Breast epithelium (tissue), 4 donors: ENCODE measurements at regions not wholly inside any gene's neighbourhood (a gene's known extent, or its start where the extent isn't known, plus 50 kb on each side); places are given as distances from the start of the nearest gene placed in this dataset.

Experiments used
- DNase-seq, 2 donors: peaks; one replicate each; pipeline ENCODE4 v3.0.0-alpha.2; 2019; ENCODE audit warnings: low spot score in 2 of 2
- H3K27ac ChIP-seq, 2 donors: fragments of 200-600 bp; sonication (generic) in 1 of 2; one replicate each; pipeline ENCODE4 v1.5.1; 2016 to 2019; ENCODE audit warnings: mild to moderate bottlenecking in 1 of 2
- H3K27me3 ChIP-seq, 2 donors: fragments of 200-600 bp; sonication (generic) in 1 of 2; one replicate each; pipeline versions ENCODE4 v1.5.1 to v1.6.0; 2017 to 2019; ENCODE audit warnings: control low read depth in 1 of 2, mild to moderate bottlenecking in 1 of 2
- H3K36me3 ChIP-seq: fragments of 200-600 bp; one replicate; pipeline ENCODE4 v1.5.1; 2019
- H3K4me1 ChIP-seq, 2 donors: fragments of 200-600 bp; sonication (generic); one replicate each; pipeline ENCODE4 v1.5.1; 2016 to 2019; ENCODE audit warnings: control low read depth in 1 of 2
- H3K4me3 ChIP-seq, 3 donors: fragments of 200-600 bp; sonication (generic); 1 replicate in 2 of 3; 2 replicates in 1 of 3; pipeline ENCODE4 v1.5.1; 2016 to 2019; ENCODE audit warnings: mild to moderate bottlenecking in 3 of 3, moderate library complexity in 2 of 3
- H3K9me3 ChIP-seq, 2 donors: fragments of 200-600 bp; sonication (generic) in 1 of 2; one replicate each; pipeline ENCODE4 v1.5.1; 2016 to 2019; ENCODE audit warnings: control low read depth in 1 of 2
- POLR2A ChIP-seq: fragments of 450-650 bp; IDR thresholded peaks from one replicate; pipeline ENCODE4 v1.6.1; 2016; ENCODE audit warnings: antibody characterized with exemption, mild to moderate bottlenecking, moderate library complexity
- POLR2AphosphoS5 ChIP-seq, 3 donors: sonication (generic); formaldehyde crosslinking; IDR thresholded peaks; one replicate each; pipeline ENCODE4 v1.6.1; 2017; ENCODE audit warnings: antibody characterized with exemption in 3 of 3
- intact Hi-C: fragments of 100-400 bp; cut with DNase I; formaldehyde crosslinking; loops from one replicate; pipeline ENCODE4 v1.15.1; 2023; ENCODE audit warnings: low total_unique reads
- TF ChIP-seq, protein P1 (sequence below), 3 donors: fragments of 450-650 bp; IDR thresholded peaks; one replicate each; pipeline ENCODE4 v1.5.1; 2016 to 2017; ENCODE audit warnings: antibody characterized with exemption in 3 of 3, mild to moderate bottlenecking in 3 of 3, moderate library complexity in 3 of 3

DNA sequence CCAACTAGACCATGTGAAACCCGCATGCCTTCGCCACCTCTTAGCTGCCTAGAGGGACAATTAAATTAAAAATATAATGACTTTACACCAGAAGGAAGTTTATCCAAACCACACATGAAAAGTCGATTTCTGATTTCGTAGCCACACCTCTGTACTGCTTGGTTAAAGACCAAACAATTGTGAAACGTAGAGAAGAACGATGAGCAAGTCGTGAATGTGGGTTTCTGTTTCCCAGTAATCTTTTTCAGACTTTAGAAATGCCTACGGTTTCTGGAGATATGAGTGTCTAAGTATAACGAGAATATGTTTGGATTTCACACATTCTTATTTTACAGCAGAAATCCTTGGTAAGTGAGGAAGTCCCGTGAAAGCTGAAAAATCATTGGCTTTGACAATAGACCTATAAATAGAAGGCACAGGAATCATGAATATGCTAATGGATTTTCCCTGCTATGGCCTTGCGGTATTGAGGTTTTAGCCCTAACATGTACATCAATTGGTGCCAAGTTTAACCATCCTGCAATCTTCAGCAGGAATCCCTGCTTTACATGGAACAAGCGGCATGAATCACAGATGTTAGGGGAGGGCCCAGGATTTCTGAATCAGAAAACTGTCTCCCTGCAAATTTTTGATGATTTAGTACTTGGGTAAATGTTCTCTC, 105.6 kb downstream of the TTC32 start:
- no peak for TF ChIP-seq POLR2A
- no peak for TF ChIP-seq POLR2AphosphoS5 (IDR thresholded peaks at IDR 0.05)
- TF ChIP-seq, protein P1, sequence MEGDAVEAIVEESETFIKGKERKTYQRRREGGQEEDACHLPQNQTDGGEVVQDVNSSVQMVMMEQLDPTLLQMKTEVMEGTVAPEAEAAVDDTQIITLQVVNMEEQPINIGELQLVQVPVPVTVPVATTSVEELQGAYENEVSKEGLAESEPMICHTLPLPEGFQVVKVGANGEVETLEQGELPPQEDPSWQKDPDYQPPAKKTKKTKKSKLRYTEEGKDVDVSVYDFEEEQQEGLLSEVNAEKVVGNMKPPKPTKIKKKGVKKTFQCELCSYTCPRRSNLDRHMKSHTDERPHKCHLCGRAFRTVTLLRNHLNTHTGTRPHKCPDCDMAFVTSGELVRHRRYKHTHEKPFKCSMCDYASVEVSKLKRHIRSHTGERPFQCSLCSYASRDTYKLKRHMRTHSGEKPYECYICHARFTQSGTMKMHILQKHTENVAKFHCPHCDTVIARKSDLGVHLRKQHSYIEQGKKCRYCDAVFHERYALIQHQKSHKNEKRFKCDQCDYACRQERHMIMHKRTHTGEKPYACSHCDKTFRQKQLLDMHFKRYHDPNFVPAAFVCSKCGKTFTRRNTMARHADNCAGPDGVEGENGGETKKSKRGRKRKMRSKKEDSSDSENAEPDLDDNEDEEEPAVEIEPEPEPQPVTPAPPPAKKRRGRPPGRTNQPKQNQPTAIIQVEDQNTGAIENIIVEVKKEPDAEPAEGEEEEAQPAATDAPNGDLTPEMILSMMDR (IDR thresholded peaks at IDR 0.05), result no peak
- H3K27ac ChIP-seq, result no peak overlapping the region
- no peaks in the 10 kb centered on the region for H3K27me3 ChIP-seq
- DNase-seq, result no peak
- no peaks in the 10 kb centered on the region for H3K4me1 ChIP-seq
- intact Hi-C loops, result no loop called here
- H3K36me3 ChIP-seq, result no peaks in the 10 kb centered on the region
- H3K9me3 ChIP-seq, result no peaks in the 10 kb centered on the region
- H3K4me3 ChIP-seq, result no peak overlapping the region

DNA sequence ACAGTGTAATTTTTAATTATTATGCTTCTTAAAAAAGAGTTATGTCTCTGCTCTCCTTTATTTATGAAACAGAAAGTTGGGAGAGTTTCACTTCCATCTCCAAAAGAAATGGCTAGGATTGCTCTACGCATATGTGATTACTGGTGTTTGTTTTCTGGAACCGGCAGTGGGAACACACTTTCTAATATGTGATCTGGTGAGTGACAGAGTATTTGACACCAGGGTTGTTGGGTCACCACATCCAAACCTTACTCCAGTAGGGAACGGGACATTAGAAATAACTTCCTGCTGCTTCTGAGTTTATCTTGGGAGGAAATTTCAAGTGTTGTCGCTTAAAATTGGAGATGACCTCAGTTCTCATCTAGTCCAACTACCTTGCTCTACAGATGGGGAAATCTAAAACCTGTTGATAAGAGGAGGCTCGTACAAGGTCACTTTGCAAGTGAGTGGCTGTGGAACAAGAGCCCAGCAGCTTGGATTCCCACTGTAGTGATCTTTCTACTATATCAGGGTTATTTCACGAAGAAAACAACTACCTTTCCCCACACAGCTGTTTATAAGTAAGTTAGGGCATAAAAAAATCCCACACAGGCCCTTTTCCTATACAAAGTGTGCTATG, 108.5 kb downstream of the TTC32 start:
- intact Hi-C loops, result no loop called here
- Histone ChIP-seq H3K36me3 (no peaks in the 10 kb centered on the region), H3K27ac (no peak overlapping the region), H3K27me3 (no peaks in the 10 kb centered on the region), H3K4me3 (no peak overlapping the region), H3K4me1 (no peaks in the 10 kb centered on the region), H3K9me3 (no peaks in the 10 kb centered on the region)
- TF ChIP-seq, protein P1 (IDR thresholded peaks at IDR 0.05), result no peak
- TF ChIP-seq POLR2A, result no peak
- TF ChIP-seq POLR2AphosphoS5 (IDR thresholded peaks at IDR 0.05), result no peak
- no peak for DNase-seq

DNA sequence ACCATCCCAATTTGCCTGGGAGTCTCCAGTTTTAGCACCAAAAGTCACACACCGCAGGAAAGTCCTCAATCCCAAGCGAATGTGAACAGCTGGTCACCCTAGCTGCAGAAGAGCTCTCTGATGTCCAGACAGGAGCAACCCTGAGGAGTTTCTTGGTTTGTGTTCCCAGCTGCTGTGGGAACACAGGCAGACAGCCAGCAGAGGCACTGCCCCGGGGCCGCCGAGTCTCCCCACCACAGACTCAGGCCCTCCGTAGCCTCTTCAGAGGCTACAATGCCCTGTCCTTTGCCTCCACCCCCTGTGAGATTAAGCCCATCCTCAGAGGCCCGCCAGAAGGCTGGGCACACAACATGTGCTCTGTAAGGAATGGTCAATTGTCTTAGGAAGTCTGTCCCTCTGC, 111.5 kb downstream of the TTC32 start:
- no peaks in the 10 kb centered on the region for H3K9me3 ChIP-seq
- no peaks in the 10 kb centered on the region for H3K4me1 ChIP-seq
- DNase-seq, result no peak
- H3K36me3 ChIP-seq, result no peaks in the 10 kb centered on the region
- no peak for TF ChIP-seq POLR2AphosphoS5 (IDR thresholded peaks at IDR 0.05)
- TF ChIP-seq, protein P1 (IDR thresholded peaks at IDR 0.05), result no peak
- TF ChIP-seq POLR2A, result no peak
- intact Hi-C loops, result no loop called here
- H3K4me3 ChIP-seq, result no peak overlapping the region
- H3K27ac ChIP-seq, result no peak overlapping the region
- no peaks in the 10 kb centered on the region for H3K27me3 ChIP-seq

DNA sequence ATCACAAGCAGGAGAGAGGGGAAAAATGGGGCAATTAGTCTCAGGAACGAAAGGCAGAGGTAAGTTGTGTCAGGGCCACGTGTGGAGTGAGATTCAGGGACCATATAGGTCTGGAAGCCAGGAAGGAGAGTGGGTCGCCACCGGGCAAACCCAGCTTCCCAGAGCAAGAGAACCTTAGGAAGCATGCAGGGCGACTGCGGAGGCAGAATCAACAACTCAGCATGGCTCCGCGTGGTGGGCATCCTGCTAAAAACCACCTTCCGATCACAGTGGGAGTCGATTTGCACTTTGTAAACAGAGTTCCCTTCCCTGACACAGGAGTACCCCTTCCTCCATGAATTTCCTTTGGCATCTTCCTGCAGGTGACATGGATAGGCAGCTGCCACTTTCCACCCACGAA, 114.6 kb downstream of the TTC32 start:
- Histone ChIP-seq H3K4me1 (no peaks in the 10 kb centered on the region), H3K27ac (no peak overlapping the region), H3K36me3 (no peaks in the 10 kb centered on the region), H3K9me3 (no peaks in the 10 kb centered on the region), H3K27me3 (no peaks in the 10 kb centered on the region), H3K4me3 (no peak overlapping the region)
- intact Hi-C loops, result no loop called here
- no peak for DNase-seq
- TF ChIP-seq POLR2AphosphoS5 (IDR thresholded peaks at IDR 0.05) (no peak), POLR2A (no peak)
- TF ChIP-seq, protein P1 (IDR thresholded peaks at IDR 0.05), result no peak

DNA sequence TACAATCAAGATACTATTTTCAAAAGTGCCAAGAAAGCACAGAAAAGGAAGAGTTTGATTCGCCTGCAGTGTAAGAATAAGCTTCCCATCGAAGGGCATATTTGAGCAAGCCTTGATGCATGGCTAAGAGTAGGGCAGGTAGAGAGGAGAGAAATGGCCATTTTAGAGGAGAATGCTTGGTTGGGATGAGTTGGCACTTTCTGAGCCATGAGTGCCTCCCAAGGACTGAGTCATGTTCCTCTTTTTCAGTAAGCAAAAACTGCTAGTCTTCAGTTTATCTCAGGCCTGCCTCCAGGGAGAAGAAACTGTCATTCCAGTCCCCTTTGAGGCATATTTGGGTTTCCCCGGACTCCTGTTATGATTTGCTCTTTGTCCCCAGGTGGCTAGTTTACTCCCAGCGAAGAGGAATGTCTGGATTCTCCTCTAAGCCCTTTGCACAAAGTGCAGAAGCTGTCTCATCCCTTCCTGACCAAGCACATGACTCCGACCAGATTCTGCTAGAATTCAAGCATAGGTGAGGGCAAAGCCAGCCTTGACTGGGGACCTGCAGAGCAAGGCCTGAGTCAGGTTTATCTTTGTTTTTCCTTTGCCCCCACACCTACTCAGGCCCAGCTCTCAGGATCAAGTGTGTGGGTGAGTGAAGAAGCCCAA, 115.2 kb downstream of the TTC32 start:
- intact Hi-C loops, result no loop called here
- H3K9me3 ChIP-seq, result no peaks in the 10 kb centered on the region
- no peak overlapping the region for H3K27ac ChIP-seq
- H3K27me3 ChIP-seq, result no peaks in the 10 kb centered on the region
- no peaks in the 10 kb centered on the region for H3K36me3 ChIP-seq
- TF ChIP-seq POLR2AphosphoS5 (IDR thresholded peaks at IDR 0.05) (no peak), POLR2A (no peak)
- TF ChIP-seq, protein P1 (IDR thresholded peaks at IDR 0.05), result no peak
- H3K4me3 ChIP-seq, result no peak overlapping the region
- no peak for DNase-seq
- H3K4me1 ChIP-seq, result no peaks in the 10 kb centered on the region
